ENCODE measurements at regions not wholly inside any gene's neighbourhood (a gene's known extent, or its start where the extent isn't known, plus 50 kb on each side); places are given as distances from the start of the nearest gene placed in this dataset.

DNA sequence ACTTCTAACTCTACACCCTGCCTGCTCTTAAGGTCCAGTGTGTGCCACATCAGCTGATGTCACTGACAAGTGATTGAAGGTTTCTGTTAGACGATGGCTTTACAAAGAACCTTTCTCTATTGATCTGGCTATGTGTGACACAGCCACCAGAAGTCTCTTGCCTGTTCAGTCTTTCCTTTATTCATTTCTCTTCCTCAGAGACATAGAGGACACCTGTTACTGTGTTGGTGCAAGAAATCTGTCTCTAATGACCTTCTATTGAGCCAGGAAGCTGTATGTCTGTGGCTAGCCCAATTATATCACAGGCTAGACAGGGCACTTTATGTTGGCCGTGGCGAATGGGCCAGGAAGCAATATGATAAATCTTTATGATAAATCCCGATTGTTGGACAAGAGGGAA, 173.3 kb upstream of the GAP43 start:
- no peak for DNase-seq (ENCODE audit: low read depth)

GRCh38 chr3:115464036-115464435, 159.3 kb upstream of the GAP43 start:
- DNase-seq (ENCODE audit: low read depth), result no peak

DNA sequence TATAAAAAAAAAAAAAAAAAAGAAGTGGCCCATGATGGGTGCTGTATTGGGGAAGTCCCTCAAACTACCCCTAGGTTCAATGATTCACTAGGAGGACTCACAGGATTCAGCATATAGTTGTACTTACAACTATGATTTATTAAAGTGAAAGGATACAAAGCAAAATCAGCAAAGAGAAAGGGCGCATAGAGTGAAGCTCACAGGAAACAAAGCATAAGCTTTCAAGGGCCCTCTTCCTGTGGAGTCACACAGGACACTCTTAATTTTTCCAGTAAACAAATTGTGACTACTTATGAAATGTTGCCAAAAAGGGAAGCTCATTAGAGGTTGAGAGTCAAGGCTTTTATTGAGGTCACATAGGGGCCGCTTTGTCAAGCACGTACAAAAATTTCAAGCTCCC, 153.7 kb upstream of the GAP43 start:
- no peak for DNase-seq (ENCODE audit: low read depth)

- no peak for DNase-seq (ENCODE audit: low read depth)
These were observed 153.1 kb upstream of the GAP43 start for GRCh38 chr3:115470254-115470653.

GRCh38 chr3:115475178-115476041, 147.9 kb upstream of the GAP43 start:
- no peak for DNase-seq (ENCODE audit: low read depth)

- DNase-seq (ENCODE audit: low read depth), result no peak
These were observed 146.8 kb upstream of the GAP43 start for GRCh38 chr3:115476472-115476871.

DNA sequence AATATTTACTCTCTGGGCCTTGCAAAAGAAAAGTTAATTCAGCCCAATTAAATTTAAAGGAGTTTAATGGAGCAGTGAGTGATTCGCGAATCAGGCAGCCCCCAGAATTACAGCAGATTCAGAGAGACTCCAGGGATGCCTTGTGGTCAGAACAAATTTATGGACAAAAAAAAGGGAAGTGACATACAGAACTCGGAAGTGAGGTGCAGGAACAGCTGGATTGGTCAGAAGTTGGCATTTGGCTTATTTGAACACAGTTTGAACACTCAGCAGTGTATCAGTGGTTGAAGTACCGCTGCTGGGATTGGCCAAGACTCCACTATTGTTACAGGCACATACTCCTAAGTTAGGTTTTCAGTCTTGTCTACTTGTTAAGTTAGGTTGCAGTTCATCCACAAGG, 145.0 kb upstream of the GAP43 start:
- peak; percentile 9 for DNase-seq (ENCODE audit: low read depth)

DNA sequence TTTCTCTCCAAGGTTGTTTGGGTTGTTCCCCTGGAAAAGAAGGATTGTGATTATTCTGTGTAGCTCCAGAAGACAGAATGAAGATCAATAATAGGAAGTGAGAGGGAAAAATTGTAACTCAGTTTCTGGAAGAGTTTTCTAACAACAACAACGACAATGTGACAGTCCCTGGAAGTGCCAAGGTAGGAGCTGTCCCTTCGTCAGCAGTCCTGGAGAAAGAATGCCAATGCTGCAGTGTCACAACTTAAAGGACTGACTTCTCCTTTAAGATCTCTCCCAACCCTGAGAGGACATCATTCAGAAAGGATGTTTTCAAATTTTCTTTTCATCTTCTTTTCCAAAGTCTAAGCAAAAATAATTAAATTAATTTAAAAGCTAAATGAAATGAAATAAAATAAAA, 136.4 kb upstream of the GAP43 start:
- DNase-seq (ENCODE audit: low read depth), result peak; percentile 6

DNA sequence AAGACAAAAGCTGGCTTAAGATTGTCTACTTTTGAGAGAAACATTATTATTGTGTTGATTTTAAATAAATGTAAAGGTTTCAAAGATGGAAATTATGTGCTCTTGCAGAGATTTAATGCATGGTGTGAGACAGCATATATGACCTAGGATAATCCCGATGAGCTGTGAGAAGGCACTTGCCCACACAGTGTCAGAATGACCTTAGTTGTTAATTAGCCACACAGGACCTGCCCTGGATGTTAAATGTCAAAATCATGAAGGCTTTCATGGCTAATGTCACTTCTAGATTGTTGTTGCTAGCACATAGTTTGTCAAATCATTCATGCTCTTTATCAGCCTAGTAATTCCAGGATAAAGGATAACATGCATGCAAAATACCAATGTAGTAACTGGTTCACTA, 135.3 kb upstream of the GAP43 start:
- no peak for DNase-seq (ENCODE audit: low read depth)

GRCh38 chr3:115488409-115488808, 134.9 kb upstream of the GAP43 start:
- no peak for DNase-seq (ENCODE audit: low read depth)

- peak; percentile 68 for DNase-seq (ENCODE audit: low read depth)
These were observed 128.5 kb upstream of the GAP43 start for GRCh38 chr3:115494826-115495225.

DNA sequence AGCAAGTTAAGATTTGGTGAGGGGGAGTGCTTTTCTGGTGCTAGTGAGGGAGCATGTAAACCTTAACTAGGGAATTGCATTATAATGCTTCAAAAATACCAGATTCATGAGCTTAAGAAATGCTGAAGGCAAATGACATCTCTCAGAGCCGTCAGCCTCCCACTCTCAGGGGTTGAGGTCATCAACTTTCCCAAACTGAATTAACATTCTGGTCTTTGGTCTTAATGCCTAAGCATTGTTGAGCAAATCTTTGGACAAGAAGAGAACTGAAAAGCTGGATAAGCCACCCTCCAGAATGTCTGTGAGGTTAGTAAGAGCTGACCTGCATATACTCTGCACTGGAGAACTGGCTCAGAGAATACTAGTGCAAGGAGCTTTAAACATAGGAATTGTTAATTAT, 124.9 kb upstream of the GAP43 start:
- no peak for DNase-seq (ENCODE audit: low read depth)

- DNase-seq (ENCODE audit: low read depth), result no peak
These were observed 124.4 kb upstream of the GAP43 start for GRCh38 chr3:115498898-115499297.

DNA sequence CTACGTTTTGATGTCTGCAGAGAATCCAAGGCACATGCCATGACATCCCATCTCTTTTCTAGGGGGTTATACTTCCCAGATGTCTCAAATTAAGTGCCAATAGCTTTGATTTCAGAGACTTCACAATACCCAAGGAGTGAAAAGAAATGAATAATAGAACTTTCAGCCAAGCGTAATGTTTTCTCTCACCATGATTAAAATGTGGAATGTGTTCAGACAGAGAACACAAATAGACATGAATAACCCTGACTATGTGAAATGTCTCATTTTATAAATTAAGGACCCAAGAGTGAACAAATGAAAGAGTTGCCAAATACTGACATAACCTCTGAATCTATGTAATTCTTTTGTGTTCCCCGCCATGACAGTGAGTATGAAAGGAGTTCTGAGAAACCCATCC, 123.6 kb upstream of the GAP43 start:
- DNase-seq (ENCODE audit: low read depth), result no peak

GRCh38 chr3:115500795-115501194, 122.5 kb upstream of the GAP43 start:
- no peak for DNase-seq (ENCODE audit: low read depth)

DNA sequence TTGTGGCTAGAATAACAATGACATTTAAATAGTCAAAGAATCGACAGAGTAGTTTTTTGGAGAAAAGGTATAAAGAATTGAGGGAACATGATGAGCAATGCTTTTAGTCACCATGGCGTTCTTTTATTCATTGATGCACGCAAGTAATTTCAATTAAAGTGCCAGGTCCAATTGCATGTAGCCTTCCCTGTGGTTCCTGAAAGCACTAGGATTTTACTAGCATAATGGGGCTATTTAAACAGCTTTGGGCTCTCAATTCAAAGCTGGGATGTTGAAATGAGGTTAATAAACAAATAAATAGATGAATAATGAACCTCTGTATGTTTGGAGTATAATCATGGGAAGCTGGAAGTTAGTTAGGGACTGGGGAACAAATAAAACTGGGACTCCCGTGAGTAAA, 121.2 kb upstream of the GAP43 start:
- no peak for DNase-seq (ENCODE audit: low read depth)

DNA sequence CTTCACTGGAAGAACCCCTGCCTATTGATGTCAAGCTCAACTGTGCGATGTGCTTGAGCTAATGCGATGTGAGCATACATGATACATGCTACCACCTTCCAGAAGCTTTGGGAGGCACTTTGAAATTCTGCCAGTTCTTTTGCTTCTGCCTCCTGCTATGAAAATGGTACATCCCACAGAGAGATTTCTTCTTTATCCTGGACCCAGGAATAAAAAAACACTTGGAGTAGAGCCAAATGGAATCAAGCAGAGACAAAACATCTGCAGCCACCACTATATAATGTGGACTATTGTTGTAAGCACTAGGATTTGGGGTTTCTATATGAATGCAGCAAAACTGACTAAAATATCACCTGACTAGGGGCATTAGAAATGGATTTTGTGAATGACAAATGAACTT, 119.9 kb upstream of the GAP43 start:
- DNase-seq (ENCODE audit: low read depth), result no peak

DNA sequence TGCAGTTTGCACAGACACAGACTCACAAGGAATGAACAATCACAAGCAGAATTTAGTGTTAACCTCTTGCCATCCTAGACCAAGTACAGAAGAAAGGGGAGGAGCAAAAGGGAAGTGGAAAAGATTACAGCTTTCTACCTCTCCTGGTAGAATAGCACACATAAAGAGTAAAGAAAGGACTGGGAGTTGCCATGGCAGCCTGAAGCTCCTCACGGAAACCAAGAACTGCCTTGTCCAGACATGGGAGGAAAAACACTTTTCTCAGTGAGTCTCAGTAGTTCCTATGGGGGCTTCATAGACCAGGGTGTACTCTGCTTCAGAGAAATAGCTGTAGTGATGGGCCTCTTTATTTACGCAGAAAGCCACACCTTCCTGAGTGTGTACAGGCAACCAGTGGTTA, 114.7 kb upstream of the GAP43 start:
- DNase-seq (ENCODE audit: low read depth), result no peak

- peak; percentile 19 for DNase-seq (ENCODE audit: low read depth)
These were observed 110.5 kb upstream of the GAP43 start for GRCh38 chr3:115512565-115513415.

DNA sequence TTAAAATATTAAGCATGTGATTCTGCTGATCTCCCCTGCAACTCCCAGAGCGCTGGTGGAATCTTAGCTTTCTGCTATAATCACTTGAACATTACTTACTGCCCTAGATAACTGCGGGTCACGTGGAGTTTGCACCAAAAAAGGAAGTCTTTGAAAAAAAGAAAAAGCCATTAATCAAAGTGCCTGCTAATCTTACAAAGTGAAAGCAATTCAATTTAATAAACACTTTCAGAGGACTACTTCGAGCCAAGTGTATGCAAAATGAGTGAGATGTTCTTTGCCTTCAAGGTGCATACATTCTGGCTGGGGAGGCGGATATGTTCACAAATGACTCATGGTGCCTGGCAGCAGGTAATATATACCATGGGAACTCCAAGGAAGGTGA, 109.9 kb upstream of the GAP43 start:
- no peak for DNase-seq (ENCODE audit: low read depth)

DNA sequence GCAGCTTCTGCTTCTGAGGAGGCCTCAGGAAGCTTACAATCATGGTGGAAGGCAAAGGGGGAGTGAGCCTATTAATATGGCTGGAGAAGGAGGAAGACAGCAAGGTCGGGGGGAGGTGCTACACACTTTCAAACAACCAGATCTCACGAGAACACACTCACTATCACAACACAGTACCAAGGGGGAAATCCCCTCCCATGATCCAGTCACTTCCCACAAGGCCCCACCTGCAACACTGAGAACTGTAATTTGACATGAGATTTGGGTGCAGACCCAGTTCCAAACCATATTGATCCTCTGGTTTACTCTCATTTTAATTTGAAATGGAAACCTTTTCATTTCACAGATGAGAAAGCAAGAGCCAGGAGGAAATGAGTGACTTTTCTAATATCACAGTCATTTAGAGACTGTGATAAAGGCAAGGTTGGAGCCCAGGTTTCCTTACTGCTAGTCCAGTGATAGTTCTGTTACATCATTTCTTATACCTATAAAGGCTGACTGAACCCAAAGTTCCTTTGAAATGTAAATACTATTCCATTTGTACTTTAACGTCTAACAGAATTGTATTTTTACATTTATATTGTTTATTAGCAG, 105.8 kb upstream of the GAP43 start:
- no peak for DNase-seq (ENCODE audit: low read depth)
